Kidney (tissue), 13 donors: ENCODE measurements at regions not wholly inside any gene's neighbourhood (a gene's known extent, or its start where the extent isn't known, plus 50 kb on each side); places are given as distances from the start of the nearest gene placed in this dataset.

Source experiments
- DNase-seq, 5 donors: peaks; one replicate each; pipeline ENCODE4 v3.0.0-alpha.2; 2013 to 2020
- FAIRE-seq: peaks from 2 replicates; lab custom pipeline; 2012; peaks lifted over from hg19 to GRCh38; lab: Jason Lieb, UNC
- H3K27ac ChIP-seq, 2 donors: one replicate each; pipeline ENCODE4 v1.7.0; 2013; ENCODE audit warnings: low read depth in 2 of 2, low read length in 2 of 2, inconsistent platforms in 1 of 2
- H3K27me3 ChIP-seq: one replicate; pipeline ENCODE4 v1.7.1; 2013; ENCODE audit warnings: low read length, inconsistent platforms; ENCODE audit not compliant: control insufficient read depth, insufficient read depth
- H3K36me3 ChIP-seq, 3 donors: one replicate each; pipeline versions ENCODE4 v1.7.0 to v1.7.1; 2013; ENCODE audit warnings: low read length in 3 of 3, control low read depth in 1 of 3, inconsistent platforms in 1 of 3; ENCODE audit not compliant: insufficient read depth in 3 of 3, control insufficient read depth in 2 of 3
- H3K4me1 ChIP-seq, 3 donors: one replicate each; pipeline versions ENCODE4 v1.7.0 to v1.7.1; 2013; ENCODE audit warnings: low read length in 3 of 3, inconsistent platforms in 1 of 3, low read depth in 1 of 3; ENCODE audit not compliant: control insufficient read depth in 2 of 3, insufficient read depth in 2 of 3
- H3K4me3 ChIP-seq, 3 donors: one replicate each; pipeline versions ENCODE4 v1.7.0 to v1.8.1; 2013; ENCODE audit warnings: low read length in 3 of 3, control low read depth in 1 of 3, inconsistent platforms in 1 of 3
- H3K9ac ChIP-seq, 3 donors: one replicate each; pipeline versions ENCODE4 v1.7.0 to v1.7.1; 2013; ENCODE audit warnings: low read length in 3 of 3, control low read depth in 1 of 3, inconsistent platforms in 1 of 3
- H3K9me3 ChIP-seq, 3 donors: one replicate each; pipeline versions ENCODE4 v1.7.0 to v1.7.1; 2013; ENCODE audit warnings: low read length in 3 of 3, control low read depth in 1 of 3, inconsistent platforms in 1 of 3; ENCODE audit not compliant: control insufficient read depth in 2 of 3, insufficient read depth in 1 of 3
- CTCF ChIP-seq: IDR thresholded peaks from 3 replicates; pipeline ENCODE4 v1.5.1; 2012; ENCODE audit warnings: mild to moderate bottlenecking, moderate library complexity, borderline replicate concordance; ENCODE audit not compliant: insufficient read depth; ENCODE audit errors: extremely low read depth
- intact Hi-C: fragments of 100-400 bp; cut with DNase I; formaldehyde crosslinking; loops from one replicate; pipeline ENCODE4 v1.11.1; 2022
- donor health status: control.
- donor health status: control.
- donor health status: control.
- donor health status: control.
- donor health status: control.
- donor health status: DM: yes; HTN: yes; CAD: no.
- donor health status: Normal renal cell carcinoma (clear cell type).

GRCh38 chr1:234887016-234887900 lies 241.4 kb downstream of the TOMM20 start:
- Histone ChIP-seq H3K9me3 (no peaks in the 10 kb centered on the region), H3K36me3 (no peaks in the 10 kb centered on the region), H3K4me3 (no peak overlapping the region), H3K4me1 (peaks cover 0 to 7% (median 4%) of the 10 kb centered on the region in 3 donors), H3K9ac (no peak overlapping the region), H3K27me3 (no peaks in the 10 kb centered on the region), H3K27ac (no peak overlapping the region)
- FAIRE-seq (no peak), DNase-seq (peak in 2 of 5 donors; percentile 61 to 66)
- intact Hi-C loops: no loop called here
- no peak for TF ChIP-seq CTCF

GRCh38 chr1:234886081-234886984 lies 242.3 kb downstream of the TOMM20 start:
- Histone ChIP-seq H3K4me1 (peaks cover 4 to 7% (median 4%) of the 10 kb centered on the region in 3 donors), H3K9ac (no peak overlapping the region), H3K27ac (peak overlapping the region in 1 of 2 donors; percentile 5), H3K4me3 (no peak overlapping the region), H3K9me3 (no peaks in the 10 kb centered on the region), H3K36me3 (no peaks in the 10 kb centered on the region), H3K27me3 (no peaks in the 10 kb centered on the region)
- intact Hi-C loops: no loop called here
- DNase-seq (peak in 1 of 5 donors; percentile 40), FAIRE-seq (no peak)
- no peak for TF ChIP-seq CTCF

- Histone ChIP-seq H3K4me3 (no peak overlapping the region), H3K9ac (no peak overlapping the region), H3K27ac (peak overlapping the region in 1 of 2 donors; percentile 5), H3K4me1 (peaks cover 4 to 7% (median 4%) of the 10 kb centered on the region in 3 donors), H3K9me3 (no peaks in the 10 kb centered on the region), H3K27me3 (no peaks in the 10 kb centered on the region), H3K36me3 (no peaks in the 10 kb centered on the region)
- TF ChIP-seq CTCF: no peak
- intact Hi-C loops: no loop called here
- no peak for FAIRE-seq
- peak in 3 of 5 donors; percentile 53 to 72 (median 61) for DNase-seq
These were observed 243.0 kb downstream of the TOMM20 start for GRCh38 chr1:234885601-234886000.
